ENCODE measurements at regions not wholly inside any gene's neighbourhood (a gene's known extent, or its start where the extent isn't known, plus 50 kb on each side); places are given as distances from the start of the nearest gene placed in this dataset.

DNA sequence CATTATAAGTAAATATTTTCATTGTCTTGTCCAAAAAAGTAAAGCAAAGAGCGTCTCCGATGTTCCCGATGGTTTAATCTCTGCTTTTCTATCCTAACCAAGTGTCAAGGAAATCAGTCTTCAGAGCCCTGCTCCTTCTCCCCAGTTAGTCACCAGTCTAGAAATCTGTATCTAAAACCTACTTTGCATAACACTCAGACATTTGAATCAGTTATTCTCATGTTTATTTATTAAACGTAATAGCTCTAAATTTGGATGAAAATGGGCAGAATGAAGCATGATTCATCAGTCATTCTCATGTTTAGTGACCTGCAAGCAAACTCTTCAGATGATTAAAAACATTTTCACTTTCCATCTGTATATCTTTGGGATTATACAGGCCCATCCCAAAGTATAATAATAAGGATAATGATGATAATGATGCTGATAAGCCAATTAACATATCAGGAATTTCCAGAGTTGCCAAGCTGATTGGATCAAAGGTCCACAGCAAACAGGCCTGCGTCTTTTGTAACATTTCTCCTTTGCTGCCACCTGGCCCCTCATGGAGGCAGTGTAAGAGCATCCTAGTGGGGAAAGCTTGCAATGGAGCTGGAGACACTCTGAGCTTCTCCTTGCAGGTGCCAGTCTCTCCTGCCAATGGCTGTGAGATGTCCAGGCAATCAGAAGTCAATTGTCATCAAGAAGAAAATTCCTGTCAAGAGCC lies 273.9 kb downstream of the IGSF11 start:
- no peak overlapping the region for H3K27ac Mint-ChIP-seq
- no peak overlapping the region for H3K4me3 Mint-ChIP-seq
- TF ChIP-seq, protein P1, sequence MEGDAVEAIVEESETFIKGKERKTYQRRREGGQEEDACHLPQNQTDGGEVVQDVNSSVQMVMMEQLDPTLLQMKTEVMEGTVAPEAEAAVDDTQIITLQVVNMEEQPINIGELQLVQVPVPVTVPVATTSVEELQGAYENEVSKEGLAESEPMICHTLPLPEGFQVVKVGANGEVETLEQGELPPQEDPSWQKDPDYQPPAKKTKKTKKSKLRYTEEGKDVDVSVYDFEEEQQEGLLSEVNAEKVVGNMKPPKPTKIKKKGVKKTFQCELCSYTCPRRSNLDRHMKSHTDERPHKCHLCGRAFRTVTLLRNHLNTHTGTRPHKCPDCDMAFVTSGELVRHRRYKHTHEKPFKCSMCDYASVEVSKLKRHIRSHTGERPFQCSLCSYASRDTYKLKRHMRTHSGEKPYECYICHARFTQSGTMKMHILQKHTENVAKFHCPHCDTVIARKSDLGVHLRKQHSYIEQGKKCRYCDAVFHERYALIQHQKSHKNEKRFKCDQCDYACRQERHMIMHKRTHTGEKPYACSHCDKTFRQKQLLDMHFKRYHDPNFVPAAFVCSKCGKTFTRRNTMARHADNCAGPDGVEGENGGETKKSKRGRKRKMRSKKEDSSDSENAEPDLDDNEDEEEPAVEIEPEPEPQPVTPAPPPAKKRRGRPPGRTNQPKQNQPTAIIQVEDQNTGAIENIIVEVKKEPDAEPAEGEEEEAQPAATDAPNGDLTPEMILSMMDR (IDR thresholded peaks at IDR 0.05), result no peak
- H3K27me3 Mint-ChIP-seq (ENCODE audit: insufficient read depth), result no peaks in the 10 kb centered on the region
- no peak for DNase-seq
- H3K9me3 Mint-ChIP-seq, result peaks cover 8% of the 10 kb centered on the region
- peaks cover 7% of the 10 kb centered on the region; the same call in 1 of the 2 replicates for H3K36me3 Mint-ChIP-seq (ENCODE audit: low read depth)
- H3K4me1 Mint-ChIP-seq (ENCODE audit: low read depth), result no peaks in the 10 kb centered on the region

GRCh38 chr3:118761291-118761606 lies 273.4 kb downstream of the IGSF11 start:
- Mint-ChIP-seq H3K9me3 (peaks cover 7% of the 10 kb centered on the region; the same call in 1 of the 2 replicates), H3K4me1 (ENCODE audit: low read depth) (no peaks in the 10 kb centered on the region), H3K36me3 (ENCODE audit: low read depth) (peaks cover 7% of the 10 kb centered on the region; the same call in 1 of the 2 replicates), H3K27ac (no peak overlapping the region), H3K27me3 (ENCODE audit: insufficient read depth) (no peaks in the 10 kb centered on the region), H3K4me3 (no peak overlapping the region)
- TF ChIP-seq, protein P1 (IDR thresholded peaks at IDR 0.05), result no peak
- DNase-seq, result no peak

DNA sequence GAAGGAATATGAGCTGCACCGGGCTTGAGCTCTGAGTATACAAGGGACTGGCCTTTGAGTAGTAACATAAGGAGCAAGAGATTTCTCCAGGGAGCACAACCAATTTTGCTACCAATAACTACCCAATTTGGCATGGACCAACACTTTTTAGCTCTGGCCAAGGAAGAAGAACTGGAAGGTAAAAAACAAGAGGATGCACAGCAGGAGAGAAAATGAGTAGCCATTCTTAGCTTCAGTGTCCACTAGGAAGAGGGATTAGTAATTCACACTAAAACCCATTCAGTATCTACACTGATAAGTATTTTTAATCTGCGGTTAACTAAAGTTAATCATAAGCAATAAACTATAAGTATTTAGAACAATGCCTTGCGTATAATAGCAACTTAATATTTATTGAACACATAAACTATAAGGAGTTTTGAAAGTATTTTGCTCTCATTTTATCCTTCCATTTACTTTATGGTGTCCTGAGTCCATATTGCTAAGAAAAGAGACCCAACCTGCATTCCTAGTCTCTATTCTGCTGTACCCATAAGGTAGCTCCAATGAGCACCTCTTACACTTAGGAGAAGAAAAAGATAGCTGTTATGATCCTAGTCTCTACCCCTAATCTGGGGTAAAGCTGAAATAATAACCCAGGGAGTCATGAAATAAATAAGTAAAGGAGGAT lies 268.9 kb downstream of the IGSF11 start:
- H3K27ac Mint-ChIP-seq, result no peak overlapping the region

DNA sequence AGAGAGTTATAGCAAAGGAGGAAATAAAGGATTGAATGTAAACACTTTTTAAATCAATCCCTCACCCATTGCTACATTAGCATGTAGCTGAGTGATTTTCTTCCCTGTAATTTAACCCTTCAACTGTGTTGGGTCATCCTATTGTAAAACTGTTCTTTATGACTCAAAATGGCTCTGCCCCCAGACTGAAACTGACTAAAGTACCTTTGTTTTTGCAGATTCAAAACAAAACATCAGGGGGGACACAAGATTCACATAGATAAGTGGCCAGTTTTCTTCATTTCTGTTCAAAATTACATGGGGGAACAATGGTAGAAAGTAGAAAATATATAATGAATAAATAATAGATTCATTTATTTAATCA lies 268.4 kb downstream of the IGSF11 start:
- TF ChIP-seq, protein P1 (IDR thresholded peaks at IDR 0.05), result no peak
- DNase-seq, result no peak
- Mint-ChIP-seq H3K27ac (no peak overlapping the region), H3K4me3 (no peak overlapping the region), H3K36me3 (ENCODE audit: low read depth) (peaks cover 7% of the 10 kb centered on the region; the same call in 1 of the 2 replicates), H3K4me1 (ENCODE audit: low read depth) (no peaks in the 10 kb centered on the region), H3K27me3 (ENCODE audit: insufficient read depth) (no peaks in the 10 kb centered on the region), H3K9me3 (peaks cover 11% of the 10 kb centered on the region)

More for the DNA sequence above, 268.9 kb downstream of the IGSF11 start:
- TF ChIP-seq, protein P1 (IDR thresholded peaks at IDR 0.05), result no peak
- H3K4me1 Mint-ChIP-seq (ENCODE audit: low read depth), result no peaks in the 10 kb centered on the region
- no peaks in the 10 kb centered on the region for H3K27me3 Mint-ChIP-seq (ENCODE audit: insufficient read depth)
- no peak for DNase-seq
- peaks cover 9% of the 10 kb centered on the region for H3K9me3 Mint-ChIP-seq
- no peak overlapping the region for H3K4me3 Mint-ChIP-seq
- peaks cover 7% of the 10 kb centered on the region; the same call in 1 of the 2 replicates for H3K36me3 Mint-ChIP-seq (ENCODE audit: low read depth)

DNA sequence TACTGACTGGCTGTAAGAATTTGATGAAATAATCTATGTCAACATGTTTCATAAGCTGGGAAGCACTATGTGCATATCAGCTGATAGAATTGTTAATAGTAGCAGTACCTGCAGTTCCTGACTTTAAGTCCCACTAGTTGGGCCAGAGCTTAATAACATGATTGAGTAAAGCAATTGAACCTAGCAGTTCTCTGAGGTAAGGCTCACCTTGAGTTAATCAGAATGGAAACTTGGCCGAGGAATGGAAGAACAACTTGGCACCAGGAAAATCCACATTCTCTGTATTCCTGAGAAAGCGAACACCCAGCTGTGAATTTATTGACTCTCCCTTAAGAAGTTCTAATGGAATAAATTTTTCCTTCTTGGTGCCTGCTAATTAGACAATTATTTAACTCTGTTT lies 262.6 kb downstream of the IGSF11 start:
- H3K27me3 Mint-ChIP-seq (ENCODE audit: insufficient read depth), result no peaks in the 10 kb centered on the region
- no peak overlapping the region for H3K27ac Mint-ChIP-seq
- H3K4me3 Mint-ChIP-seq, result no peak overlapping the region
- no peak for DNase-seq
- peaks cover 36% of the 10 kb centered on the region for H3K9me3 Mint-ChIP-seq
- H3K4me1 Mint-ChIP-seq (ENCODE audit: low read depth), result no peaks in the 10 kb centered on the region
- TF ChIP-seq, protein P1 (IDR thresholded peaks at IDR 0.05), result no peak
- H3K36me3 Mint-ChIP-seq (ENCODE audit: low read depth), result no peaks in the 10 kb centered on the region; the same call in 1 of the 2 replicates
